WTC11 (cell line): ENCODE measurements at regions not wholly inside any gene's neighbourhood (a gene's known extent, or its start where the extent isn't known, plus 50 kb on each side); places are given as distances from the start of the nearest gene placed in this dataset.

Experiments
- ATAC-seq: fragments of 200-7000 bp; cut with Tn5 transposase; 2 replicates; pipeline ENCODE4 v1.10.0; 2021; ENCODE audit warnings: mild to moderate bottlenecking, moderate library complexity
- CTCF ChIA-PET: fragments of 300-600 bp; sonication (Branson Sonifier 250); formaldehyde crosslinking; loops from one replicate; lab custom pipeline; 2021; ENCODE audit warnings: antibody characterized with exemption; lab: Charles Lee
- POLR2A ChIA-PET: fragments of 350-600 bp; sonication (Branson Sonifier 250); formaldehyde crosslinking; loops from one replicate; lab custom pipeline; 2021; ENCODE audit warnings: antibody characterized with exemption; lab: Charles Lee
- DNase-seq: peaks from one replicate; pipeline ENCODE4 v3.0.0; 2021; ENCODE audit warnings: low spot score
- H3K27ac Mint-ChIP-seq: 2 replicates; pipeline ENCODE4 v1.8.0; 2021; ENCODE audit warnings: mixed read lengths
- H3K27me3 Mint-ChIP-seq: 2 replicates; pipeline ENCODE4 v1.8.0; 2021; ENCODE audit warnings: low read depth, mild to moderate bottlenecking, moderate library complexity, mixed read lengths
- H3K36me3 Mint-ChIP-seq: 2 replicates; pipeline ENCODE4 v1.8.0; 2021; ENCODE audit warnings: mixed read lengths
- H3K4me1 Mint-ChIP-seq: 2 replicates; pipeline ENCODE4 v1.8.0; 2022; ENCODE audit warnings: mixed read lengths
- H3K4me3 Mint-ChIP-seq: 2 replicates; pipeline ENCODE4 v1.8.0; 2021; ENCODE audit warnings: mild to moderate bottlenecking, moderate library complexity, mixed read lengths
- H3K9me3 Mint-ChIP-seq: 2 replicates; pipeline ENCODE4 v1.8.0; 2021; ENCODE audit warnings: mixed read lengths
- FOXJ3 ChIP-seq: sonication (generic); formaldehyde crosslinking; IDR thresholded peaks from 2 replicates; pipeline ENCODE4 v1.9.0; 2021; ENCODE audit warnings: missing genetic modification reagents, mild to moderate bottlenecking, borderline replicate concordance
- FOXP1 ChIP-seq: sonication (generic); formaldehyde crosslinking; IDR thresholded peaks from 2 replicates; pipeline ENCODE4 v1.8.0; 2022; ENCODE audit warnings: missing genetic modification reagents, mild to moderate bottlenecking, moderate library complexity, borderline replicate concordance
- NR1H2 ChIP-seq: sonication (generic); formaldehyde crosslinking; IDR thresholded peaks from 2 replicates; pipeline ENCODE4 v1.9.0; 2021; ENCODE audit warnings: mild to moderate bottlenecking, moderate library complexity, missing genetic modification reagents
- SMAD4 ChIP-seq: sonication (generic); formaldehyde crosslinking; IDR thresholded peaks from 2 replicates; pipeline ENCODE4 v1.8.0; 2022; ENCODE audit warnings: mild to moderate bottlenecking, missing genetic modification reagents
- ZNF317 ChIP-seq: sonication (generic); formaldehyde crosslinking; IDR thresholded peaks from 2 replicates; pipeline ENCODE4 v1.8.1; 2023; ENCODE audit warnings: low read depth, mild to moderate bottlenecking, moderate library complexity, missing genetic modification reagents, borderline replicate concordance
- ZNF423 ChIP-seq: fragments of 250-450 bp; sonication (Bioruptor Pico); IDR thresholded peaks from 2 replicates; pipeline ENCODE4 v2.1.2; 2022; ENCODE audit warnings: mild to moderate bottlenecking, moderate library complexity
- TF ChIP-seq, protein P1 (sequence below): fragments of 250-450 bp; sonication (Bioruptor Pico); conservative IDR thresholded peaks from 2 replicates; pipeline ENCODE4 v1.9.0; 2021; ENCODE audit warnings: mild to moderate bottlenecking
- TF ChIP-seq, protein P2 (sequence below): sonication (generic); formaldehyde crosslinking; IDR thresholded peaks from 2 replicates; pipeline ENCODE4 v1.8.1; 2023; ENCODE audit warnings: mild to moderate bottlenecking, missing genetic modification reagents, moderate library complexity
- TF ChIP-seq, protein P3 (sequence below): sonication (generic); formaldehyde crosslinking; IDR thresholded peaks from 2 replicates; pipeline ENCODE4 v1.8.0; 2022; ENCODE audit warnings: mild to moderate bottlenecking, missing genetic modification reagents
- TF ChIP-seq, protein P4 (sequence below): sonication (generic); formaldehyde crosslinking; IDR thresholded peaks from 2 replicates; pipeline ENCODE4 v1.8.1; 2022; ENCODE audit warnings: mild to moderate bottlenecking, moderate library complexity, missing genetic modification reagents
- TF ChIP-seq, protein P5 (sequence below): fragments of 250-450 bp; sonication (Bioruptor Pico); IDR thresholded peaks from 2 replicates; pipeline ENCODE4 v1.9.0; 2021; ENCODE audit warnings: mild to moderate bottlenecking
- TF ChIP-seq, protein P6 (sequence below): fragments of 200-600 bp; IDR thresholded peaks from 2 replicates; pipeline ENCODE4 v1.8.0; 2022; ENCODE audit warnings: antibody characterized with exemption
- TF ChIP-seq, protein P7 (sequence below): sonication (generic); formaldehyde crosslinking; IDR thresholded peaks from 2 replicates; pipeline ENCODE4 v1.8.1; 2023; ENCODE audit warnings: mild to moderate bottlenecking, missing genetic modification reagents, moderate library complexity

DNA sequence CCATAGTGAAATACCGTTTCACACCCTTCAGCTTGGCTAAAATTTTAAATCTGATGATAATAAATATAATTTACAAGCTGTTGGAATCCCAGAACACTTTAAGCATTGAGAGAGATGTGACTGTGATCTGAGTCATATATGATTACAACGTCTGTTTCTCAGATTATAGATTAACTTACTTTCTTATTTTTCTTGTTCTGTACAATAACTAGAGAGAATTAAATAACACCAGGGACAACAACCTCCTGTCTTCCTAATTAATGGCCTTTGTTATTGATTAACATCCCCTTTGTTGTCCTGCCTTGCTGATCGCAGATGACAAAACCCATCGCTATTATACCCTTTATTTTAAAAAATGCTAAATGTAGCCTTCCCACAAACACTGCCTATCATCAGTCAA lies 87.8 kb upstream of the EZR start (continued):
- TF ChIP-seq, protein P1, sequence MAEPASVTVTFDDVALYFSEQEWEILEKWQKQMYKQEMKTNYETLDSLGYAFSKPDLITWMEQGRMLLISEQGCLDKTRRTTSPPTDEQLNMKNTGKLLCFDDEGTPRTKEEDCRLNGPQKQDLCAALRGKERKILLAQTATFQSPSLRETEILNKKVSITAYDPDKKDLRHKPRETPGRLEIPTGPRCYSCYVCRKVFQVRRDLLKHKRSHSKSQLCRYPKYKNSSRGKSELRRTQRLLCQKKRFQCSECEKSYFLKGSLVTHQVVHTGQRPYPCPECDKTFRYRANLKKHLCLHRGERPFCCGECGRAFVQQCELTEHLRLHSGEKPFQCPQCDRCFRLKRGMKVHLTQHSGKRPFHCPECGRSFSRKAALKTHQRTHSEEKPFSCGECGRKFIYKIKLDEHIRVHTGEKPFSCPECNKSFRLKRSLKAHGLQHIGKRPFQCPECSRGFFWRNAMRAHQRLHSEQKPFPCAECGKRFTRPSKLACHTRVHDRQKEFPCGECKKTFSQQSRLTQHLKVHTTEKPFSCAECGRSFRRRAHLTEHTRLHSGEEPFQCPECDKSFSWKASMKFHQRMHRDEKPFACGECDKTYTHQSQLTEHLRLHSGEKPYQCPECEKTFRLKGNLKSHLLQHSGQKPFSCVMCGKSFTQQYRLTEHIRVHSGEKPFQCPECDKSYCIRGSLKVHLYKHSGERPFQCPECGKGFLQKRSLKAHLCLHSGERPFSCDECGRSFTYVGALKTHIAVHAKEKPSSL, result no peak
- TF ChIP-seq FOXJ3 (no peak), ZNF423 (CRISPR knock-in tag) (no peak), SMAD4 (no peak)
- TF ChIP-seq, protein P2, sequence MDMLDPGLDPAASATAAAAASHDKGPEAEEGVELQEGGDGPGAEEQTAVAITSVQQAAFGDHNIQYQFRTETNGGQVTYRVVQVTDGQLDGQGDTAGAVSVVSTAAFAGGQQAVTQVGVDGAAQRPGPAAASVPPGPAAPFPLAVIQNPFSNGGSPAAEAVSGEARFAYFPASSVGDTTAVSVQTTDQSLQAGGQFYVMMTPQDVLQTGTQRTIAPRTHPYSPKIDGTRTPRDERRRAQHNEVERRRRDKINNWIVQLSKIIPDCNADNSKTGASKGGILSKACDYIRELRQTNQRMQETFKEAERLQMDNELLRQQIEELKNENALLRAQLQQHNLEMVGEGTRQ, result no peak

DNA sequence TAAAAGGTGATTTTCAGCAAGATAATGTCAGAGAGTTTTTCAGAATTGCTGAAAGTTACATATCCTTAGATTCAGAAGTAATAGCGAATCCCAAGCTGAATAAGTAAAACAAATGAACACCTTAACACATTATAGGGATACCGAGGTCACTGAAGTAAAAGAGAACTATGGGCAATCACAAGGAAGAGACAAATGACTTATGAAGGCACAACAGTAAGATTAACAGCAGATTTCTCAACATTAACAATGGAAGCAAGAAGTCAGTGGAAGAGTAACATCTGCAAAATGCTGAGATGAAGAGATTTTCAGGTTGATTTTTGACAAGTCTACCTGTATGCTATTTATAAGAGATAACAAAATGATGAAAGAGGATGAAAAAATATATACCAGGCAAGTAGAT lies 86.1 kb upstream of the EZR start:
- ChIA-PET CTCF (no interaction called here), POLR2A (no interaction called here)
- DNase-seq (no peak), ATAC-seq (no peak)
- TF ChIP-seq, protein P3, sequence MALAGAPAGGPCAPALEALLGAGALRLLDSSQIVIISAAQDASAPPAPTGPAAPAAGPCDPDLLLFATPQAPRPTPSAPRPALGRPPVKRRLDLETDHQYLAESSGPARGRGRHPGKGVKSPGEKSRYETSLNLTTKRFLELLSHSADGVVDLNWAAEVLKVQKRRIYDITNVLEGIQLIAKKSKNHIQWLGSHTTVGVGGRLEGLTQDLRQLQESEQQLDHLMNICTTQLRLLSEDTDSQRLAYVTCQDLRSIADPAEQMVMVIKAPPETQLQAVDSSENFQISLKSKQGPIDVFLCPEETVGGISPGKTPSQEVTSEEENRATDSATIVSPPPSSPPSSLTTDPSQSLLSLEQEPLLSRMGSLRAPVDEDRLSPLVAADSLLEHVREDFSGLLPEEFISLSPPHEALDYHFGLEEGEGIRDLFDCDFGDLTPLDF (CRISPR knock-in tag), result no peak
- TF ChIP-seq, protein P4, sequence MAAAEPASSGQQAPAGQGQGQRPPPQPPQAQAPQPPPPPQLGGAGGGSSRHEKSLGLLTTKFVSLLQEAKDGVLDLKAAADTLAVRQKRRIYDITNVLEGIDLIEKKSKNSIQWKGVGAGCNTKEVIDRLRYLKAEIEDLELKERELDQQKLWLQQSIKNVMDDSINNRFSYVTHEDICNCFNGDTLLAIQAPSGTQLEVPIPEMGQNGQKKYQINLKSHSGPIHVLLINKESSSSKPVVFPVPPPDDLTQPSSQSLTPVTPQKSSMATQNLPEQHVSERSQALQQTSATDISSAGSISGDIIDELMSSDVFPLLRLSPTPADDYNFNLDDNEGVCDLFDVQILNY (CRISPR knock-in tag), result no peak
- peak; percentile 100 for TF ChIP-seq ZNF317 (CRISPR knock-in tag)
- TF ChIP-seq, protein P5, sequence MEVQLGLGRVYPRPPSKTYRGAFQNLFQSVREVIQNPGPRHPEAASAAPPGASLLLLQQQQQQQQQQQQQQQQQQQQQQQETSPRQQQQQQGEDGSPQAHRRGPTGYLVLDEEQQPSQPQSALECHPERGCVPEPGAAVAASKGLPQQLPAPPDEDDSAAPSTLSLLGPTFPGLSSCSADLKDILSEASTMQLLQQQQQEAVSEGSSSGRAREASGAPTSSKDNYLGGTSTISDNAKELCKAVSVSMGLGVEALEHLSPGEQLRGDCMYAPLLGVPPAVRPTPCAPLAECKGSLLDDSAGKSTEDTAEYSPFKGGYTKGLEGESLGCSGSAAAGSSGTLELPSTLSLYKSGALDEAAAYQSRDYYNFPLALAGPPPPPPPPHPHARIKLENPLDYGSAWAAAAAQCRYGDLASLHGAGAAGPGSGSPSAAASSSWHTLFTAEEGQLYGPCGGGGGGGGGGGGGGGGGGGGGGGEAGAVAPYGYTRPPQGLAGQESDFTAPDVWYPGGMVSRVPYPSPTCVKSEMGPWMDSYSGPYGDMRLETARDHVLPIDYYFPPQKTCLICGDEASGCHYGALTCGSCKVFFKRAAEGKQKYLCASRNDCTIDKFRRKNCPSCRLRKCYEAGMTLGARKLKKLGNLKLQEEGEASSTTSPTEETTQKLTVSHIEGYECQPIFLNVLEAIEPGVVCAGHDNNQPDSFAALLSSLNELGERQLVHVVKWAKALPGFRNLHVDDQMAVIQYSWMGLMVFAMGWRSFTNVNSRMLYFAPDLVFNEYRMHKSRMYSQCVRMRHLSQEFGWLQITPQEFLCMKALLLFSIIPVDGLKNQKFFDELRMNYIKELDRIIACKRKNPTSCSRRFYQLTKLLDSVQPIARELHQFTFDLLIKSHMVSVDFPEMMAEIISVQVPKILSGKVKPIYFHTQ (CRISPR knock-in tag), result no peak
- TF ChIP-seq ZNF423 (CRISPR knock-in tag), result no peak
- no peak for TF ChIP-seq NR1H2 (CRISPR knock-in tag)
- TF ChIP-seq SMAD4, result no peak
- Mint-ChIP-seq H3K36me3 (peaks cover 33% of the 10 kb centered on the region), H3K27me3 (peaks cover 3% of the 10 kb centered on the region; the same call in 1 of the 2 replicates), H3K4me3 (no peak overlapping the region), H3K4me1 (peaks cover 26% of the 10 kb centered on the region), H3K27ac (no peak overlapping the region), H3K9me3 (peaks cover 36% of the 10 kb centered on the region)

DNA sequence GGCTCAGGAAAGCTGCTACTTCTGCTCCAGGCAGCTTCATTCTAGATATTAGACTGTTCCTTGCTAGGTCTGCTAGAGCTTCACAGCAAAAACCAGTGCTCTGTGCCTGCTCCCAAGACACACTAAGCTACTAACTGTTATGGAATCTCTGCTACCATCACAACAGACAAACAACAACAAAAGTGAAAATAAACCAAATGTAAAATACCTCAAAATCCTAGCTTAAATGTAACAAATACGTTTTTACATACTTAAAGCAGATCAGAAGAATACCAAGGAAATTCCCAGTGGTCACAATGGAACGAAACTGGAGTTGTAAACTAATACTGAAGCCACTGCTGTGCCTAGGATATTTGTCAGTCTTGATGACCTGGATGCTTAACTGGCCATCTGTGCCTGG lies 84.6 kb upstream of the EZR start:
- peaks cover 21% of the 10 kb centered on the region for H3K4me1 Mint-ChIP-seq
- DNase-seq (no peak), ATAC-seq (no peak)
- POLR2A ChIA-PET, result no interaction called here
- TF ChIP-seq, protein P6, sequence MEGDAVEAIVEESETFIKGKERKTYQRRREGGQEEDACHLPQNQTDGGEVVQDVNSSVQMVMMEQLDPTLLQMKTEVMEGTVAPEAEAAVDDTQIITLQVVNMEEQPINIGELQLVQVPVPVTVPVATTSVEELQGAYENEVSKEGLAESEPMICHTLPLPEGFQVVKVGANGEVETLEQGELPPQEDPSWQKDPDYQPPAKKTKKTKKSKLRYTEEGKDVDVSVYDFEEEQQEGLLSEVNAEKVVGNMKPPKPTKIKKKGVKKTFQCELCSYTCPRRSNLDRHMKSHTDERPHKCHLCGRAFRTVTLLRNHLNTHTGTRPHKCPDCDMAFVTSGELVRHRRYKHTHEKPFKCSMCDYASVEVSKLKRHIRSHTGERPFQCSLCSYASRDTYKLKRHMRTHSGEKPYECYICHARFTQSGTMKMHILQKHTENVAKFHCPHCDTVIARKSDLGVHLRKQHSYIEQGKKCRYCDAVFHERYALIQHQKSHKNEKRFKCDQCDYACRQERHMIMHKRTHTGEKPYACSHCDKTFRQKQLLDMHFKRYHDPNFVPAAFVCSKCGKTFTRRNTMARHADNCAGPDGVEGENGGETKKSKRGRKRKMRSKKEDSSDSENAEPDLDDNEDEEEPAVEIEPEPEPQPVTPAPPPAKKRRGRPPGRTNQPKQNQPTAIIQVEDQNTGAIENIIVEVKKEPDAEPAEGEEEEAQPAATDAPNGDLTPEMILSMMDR, result no peak
- TF ChIP-seq FOXJ3 (no peak), FOXP1 (no peak)
- TF ChIP-seq, protein P7, sequence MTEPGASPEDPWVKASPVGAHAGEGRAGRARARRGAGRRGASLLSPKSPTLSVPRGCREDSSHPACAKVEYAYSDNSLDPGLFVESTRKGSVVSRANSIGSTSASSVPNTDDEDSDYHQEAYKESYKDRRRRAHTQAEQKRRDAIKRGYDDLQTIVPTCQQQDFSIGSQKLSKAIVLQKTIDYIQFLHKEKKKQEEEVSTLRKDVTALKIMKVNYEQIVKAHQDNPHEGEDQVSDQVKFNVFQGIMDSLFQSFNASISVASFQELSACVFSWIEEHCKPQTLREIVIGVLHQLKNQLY, result no peak
- H3K9me3 Mint-ChIP-seq, result peaks cover 36% of the 10 kb centered on the region
- H3K4me3 Mint-ChIP-seq, result no peak overlapping the region
- peak overlapping the region; percentile 12; the same call in 1 of the 2 replicates for H3K27ac Mint-ChIP-seq
- peaks cover 3% of the 10 kb centered on the region; the same call in 1 of the 2 replicates for H3K27me3 Mint-ChIP-seq
- CTCF ChIA-PET, result no interaction called here
- peaks cover 33% of the 10 kb centered on the region for H3K36me3 Mint-ChIP-seq
